ENCODE measurements at regions not wholly inside any gene's neighbourhood (a gene's known extent, or its start where the extent isn't known, plus 50 kb on each side); places are given as distances from the start of the nearest gene placed in this dataset.

- no peak overlapping the region for H3K4me3 ChIP-seq (ENCODE audit: low read depth in 1 of 2, low read length in 2 of 2)
- no peaks in the 10 kb centered on the region for H3K36me3 ChIP-seq (ENCODE audit: insufficient read depth, low read length)
- H3K4me2 ChIP-seq (ENCODE audit: insufficient read depth, low read length) = no peak overlapping the region
- H3K4me1 ChIP-seq (ENCODE audit: insufficient read depth, low read length) = no peaks in the 10 kb centered on the region
- H4K20me1 ChIP-seq (ENCODE audit: insufficient read depth, low read length) = no peaks in the 10 kb centered on the region
- no peak for TF ChIP-seq EZH2 (IDR thresholded peaks at IDR 0.05; ENCODE audit: borderline replicate concordance, low read depth, low read length, severe bottlenecking)
- no peak for TF ChIP-seq CTCF (IDR thresholded peaks at IDR 0.05; ENCODE audit: borderline replicate concordance, extremely low read depth, low read length, poor library complexity, severe bottlenecking)
- ATAC-seq (ENCODE audit: insufficient read depth, low read depth) (no peak), DNase-seq (no peak)
- H3K9me3 ChIP-seq (ENCODE audit: insufficient read depth, low read length, severe bottlenecking) = no peaks in the 10 kb centered on the region
- no peaks in the 10 kb centered on the region for H3K79me2 ChIP-seq (ENCODE audit: insufficient read depth, low read length)
- H2AFZ ChIP-seq (ENCODE audit: low read depth, low read length) = no peak overlapping the region
- peaks cover 28% of the 10 kb centered on the region for H3K27me3 ChIP-seq (ENCODE audit: insufficient read depth, low read length, poor library complexity)
- no peak overlapping the region for H3K27ac ChIP-seq (ENCODE audit: low read length)
- no peak overlapping the region for H3K9ac ChIP-seq (ENCODE audit: low read depth, low read length)
Observed at GRCh38 chr12:53887006-53887405, 51.6 kb upstream of the HOXC13 start.

GRCh38 chr12:53887881-53888280 is 50.8 kb upstream of the HOXC13 start:
- Histone ChIP-seq H3K4me1 (ENCODE audit: insufficient read depth, low read length) (no peaks in the 10 kb centered on the region), H4K20me1 (ENCODE audit: insufficient read depth, low read length) (no peaks in the 10 kb centered on the region), H3K36me3 (ENCODE audit: insufficient read depth, low read length) (no peaks in the 10 kb centered on the region), H3K79me2 (ENCODE audit: insufficient read depth, low read length) (no peaks in the 10 kb centered on the region), H3K27me3 (ENCODE audit: insufficient read depth, low read length, poor library complexity) (peaks cover 36% of the 10 kb centered on the region), H3K4me3 (ENCODE audit: low read depth in 1 of 2, low read length in 2 of 2) (no peak overlapping the region), H3K9me3 (ENCODE audit: insufficient read depth, low read length, severe bottlenecking) (no peaks in the 10 kb centered on the region), H3K27ac (ENCODE audit: low read length) (no peak overlapping the region), H3K9ac (ENCODE audit: low read depth, low read length) (no peak overlapping the region), H3K4me2 (ENCODE audit: insufficient read depth, low read length) (no peak overlapping the region), H2AFZ (ENCODE audit: low read depth, low read length) (no peak overlapping the region)
- ATAC-seq (ENCODE audit: insufficient read depth, low read depth) (no peak), DNase-seq (no peak)
- TF ChIP-seq CTCF (IDR thresholded peaks at IDR 0.05; ENCODE audit: borderline replicate concordance, extremely low read depth, low read length, poor library complexity, severe bottlenecking) (no peak), EZH2 (IDR thresholded peaks at IDR 0.05; ENCODE audit: borderline replicate concordance, low read depth, low read length, severe bottlenecking) (no peak)

Measured in DND-41 (cell line).